ENCODE measurements at regions not wholly inside any gene's neighbourhood (a gene's known extent, or its start where the extent isn't known, plus 50 kb on each side); places are given as distances from the start of the nearest gene placed in this dataset.

DNA sequence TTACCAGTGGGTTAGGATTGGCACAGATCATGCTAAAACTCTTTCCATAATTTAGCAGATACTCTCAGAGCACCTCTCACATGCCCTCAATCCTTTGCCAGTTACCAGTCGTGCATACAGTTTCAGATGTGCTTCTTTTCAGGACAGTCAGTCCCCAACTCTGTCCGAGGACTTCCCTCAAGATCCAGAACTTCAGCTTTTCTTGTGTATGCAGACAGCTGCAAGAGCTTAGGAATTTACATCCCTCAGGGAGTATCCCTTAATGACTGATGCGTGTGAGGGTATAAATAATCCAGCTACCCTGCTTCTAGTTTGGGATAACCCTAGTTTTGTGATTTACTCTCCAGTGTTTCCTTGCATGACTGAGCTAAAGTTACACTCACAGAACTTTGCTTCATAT, 393.0 kb upstream of the PLXNA2 start:
- TF ChIP-seq CTCF (IDR thresholded peaks at IDR 0.05) (no peak), POLR2AphosphoS5 (IDR thresholded peaks at IDR 0.05; ENCODE audit: low read depth, low read length) (no peak), SIN3A (IDR thresholded peaks at IDR 0.05; ENCODE audit: borderline replicate concordance, insufficient read depth, low read depth, low read length) (no peak), TCF7L2 (IDR thresholded peaks at IDR 0.05; ENCODE audit: low read depth, low read length) (no peak)
- TF ChIP-seq, protein P1, sequence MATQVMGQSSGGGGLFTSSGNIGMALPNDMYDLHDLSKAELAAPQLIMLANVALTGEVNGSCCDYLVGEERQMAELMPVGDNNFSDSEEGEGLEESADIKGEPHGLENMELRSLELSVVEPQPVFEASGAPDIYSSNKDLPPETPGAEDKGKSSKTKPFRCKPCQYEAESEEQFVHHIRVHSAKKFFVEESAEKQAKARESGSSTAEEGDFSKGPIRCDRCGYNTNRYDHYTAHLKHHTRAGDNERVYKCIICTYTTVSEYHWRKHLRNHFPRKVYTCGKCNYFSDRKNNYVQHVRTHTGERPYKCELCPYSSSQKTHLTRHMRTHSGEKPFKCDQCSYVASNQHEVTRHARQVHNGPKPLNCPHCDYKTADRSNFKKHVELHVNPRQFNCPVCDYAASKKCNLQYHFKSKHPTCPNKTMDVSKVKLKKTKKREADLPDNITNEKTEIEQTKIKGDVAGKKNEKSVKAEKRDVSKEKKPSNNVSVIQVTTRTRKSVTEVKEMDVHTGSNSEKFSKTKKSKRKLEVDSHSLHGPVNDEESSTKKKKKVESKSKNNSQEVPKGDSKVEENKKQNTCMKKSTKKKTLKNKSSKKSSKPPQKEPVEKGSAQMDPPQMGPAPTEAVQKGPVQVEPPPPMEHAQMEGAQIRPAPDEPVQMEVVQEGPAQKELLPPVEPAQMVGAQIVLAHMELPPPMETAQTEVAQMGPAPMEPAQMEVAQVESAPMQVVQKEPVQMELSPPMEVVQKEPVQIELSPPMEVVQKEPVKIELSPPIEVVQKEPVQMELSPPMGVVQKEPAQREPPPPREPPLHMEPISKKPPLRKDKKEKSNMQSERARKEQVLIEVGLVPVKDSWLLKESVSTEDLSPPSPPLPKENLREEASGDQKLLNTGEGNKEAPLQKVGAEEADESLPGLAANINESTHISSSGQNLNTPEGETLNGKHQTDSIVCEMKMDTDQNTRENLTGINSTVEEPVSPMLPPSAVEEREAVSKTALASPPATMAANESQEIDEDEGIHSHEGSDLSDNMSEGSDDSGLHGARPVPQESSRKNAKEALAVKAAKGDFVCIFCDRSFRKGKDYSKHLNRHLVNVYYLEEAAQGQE (IDR thresholded peaks at IDR 0.05; ENCODE audit: insufficient read depth in 1 of 2, low read depth in 2 of 2, low read length in 1 of 2) = no peak
